Stomach (tissue), 4 donors: ENCODE measurements at regions not wholly inside any gene's neighbourhood (a gene's known extent, or its start where the extent isn't known, plus 50 kb on each side); places are given as distances from the start of the nearest gene placed in this dataset.

Experiments
- CTCF ChIP-seq, 7 experiments: fragments of 450-650 bp in 4 of 7; fragments of 200-600 bp in 3 of 7; sonication (generic) in 3 of 7; IDR thresholded peaks; one replicate each; pipeline ENCODE4 v1.5.1; 2016 to 2019; ENCODE audit warnings: antibody characterized with exemption in 7 of 7, control low read depth in 2 of 7, mild to moderate bottlenecking in 1 of 7
- EP300 ChIP-seq: sonication (generic); formaldehyde crosslinking; IDR thresholded peaks from one replicate; pipeline ENCODE4 v1.6.1; 2017; ENCODE audit warnings: antibody characterized with exemption
- POLR2A ChIP-seq, 4 donors: fragments of 450-650 bp; IDR thresholded peaks; one replicate each; pipeline ENCODE4 v1.6.1; 2016; ENCODE audit warnings: antibody characterized with exemption in 4 of 4, control low read depth in 2 of 4, mild to moderate bottlenecking in 1 of 4, moderate library complexity in 1 of 4

DNA sequence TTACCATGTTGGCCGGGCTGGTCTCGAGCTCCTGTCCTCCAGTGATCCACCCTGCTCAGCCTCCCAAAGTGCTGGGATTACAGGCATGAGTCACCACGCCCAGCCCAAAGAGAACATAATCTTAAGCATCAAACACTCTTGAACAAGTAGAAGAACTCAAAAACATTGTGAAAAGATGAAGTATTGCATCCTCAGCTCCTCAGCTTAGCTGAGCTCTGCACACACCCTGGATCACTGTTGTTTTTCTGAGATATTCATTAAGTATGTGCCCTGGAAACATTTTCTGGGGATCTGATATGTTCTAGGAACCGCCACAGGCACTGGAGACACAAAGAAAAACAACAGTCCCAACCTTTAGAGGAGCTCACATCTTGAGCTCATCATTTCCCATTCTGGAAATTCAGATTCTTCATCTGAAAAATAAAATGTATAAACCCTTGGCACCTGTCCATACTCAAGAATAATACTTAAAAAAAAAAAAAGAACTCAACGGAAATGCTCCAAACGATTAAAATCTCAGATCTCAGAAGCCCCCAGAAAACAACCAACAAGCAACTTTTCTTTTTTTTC lies 62.2 kb upstream of the ZNF462 start:
- TF ChIP-seq CTCF (IDR thresholded peaks at IDR 0.05): no peak
- TF ChIP-seq EP300: no peak
- no peak for TF ChIP-seq POLR2A (IDR thresholded peaks at IDR 0.05)
